ENCODE measurements at regions not wholly inside any gene's neighbourhood (a gene's known extent, or its start where the extent isn't known, plus 50 kb on each side); places are given as distances from the start of the nearest gene placed in this dataset.

DNA sequence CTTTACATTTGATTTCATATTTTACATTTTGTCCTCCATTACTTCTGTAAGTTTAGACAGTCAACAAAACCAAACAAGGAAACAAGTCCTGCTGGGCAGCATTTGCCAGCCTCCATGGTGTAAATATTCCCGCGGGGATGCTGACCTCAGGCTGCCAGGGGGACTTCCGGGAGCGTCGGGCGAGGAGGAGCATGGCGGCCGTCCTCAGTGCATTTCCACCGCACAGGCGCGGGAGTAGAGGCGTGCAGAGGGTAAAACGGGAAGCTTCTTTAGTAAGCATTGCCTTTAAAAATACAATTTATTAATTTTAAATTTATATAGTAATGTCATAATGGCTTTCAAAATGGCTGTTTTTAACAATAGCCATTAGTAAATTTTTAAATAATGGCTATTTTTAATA lies 385.3 kb upstream of the IRX4 start:
- H3K27me3 Mint-ChIP-seq (ENCODE audit: insufficient read depth, low read depth), result peaks cover 3% of the 10 kb centered on the region
- peaks cover 9% of the 10 kb centered on the region for H3K4me1 Mint-ChIP-seq
- Histone ChIP-seq H3K36me3 (no peaks in the 10 kb centered on the region), H3K4me1 (peaks cover 6% of the 10 kb centered on the region), H3K79me2 (ENCODE audit: low read depth) (no peaks in the 10 kb centered on the region), H3K4me2 (no peak overlapping the region), H3K4me3 (no peak overlapping the region), H2AFZ (replicated peaks) (no peak overlapping the region), H3K9me3 (ENCODE audit: low read depth) (no peaks in the 10 kb centered on the region), H4K20me1 (ENCODE audit: low read depth) (no peaks in the 10 kb centered on the region), H3K27ac (no peak overlapping the region), H3K9ac (no peak overlapping the region), H3K27me3 (no peaks in the 10 kb centered on the region), H3F3A (ENCODE audit: low read depth) (no peaks in the 10 kb centered on the region)
- H3K4me3 Mint-ChIP-seq, result no peak overlapping the region
- H3K36me3 Mint-ChIP-seq, result no peaks in the 10 kb centered on the region
- H3K27ac Mint-ChIP-seq, result no peak overlapping the region
- peaks cover 4% of the 10 kb centered on the region for H3K9me3 Mint-ChIP-seq
- TF ChIP-seq EZH2 (IDR thresholded peaks at IDR 0.05) (no peak), EZH2phosphoT487 (IDR thresholded peaks at IDR 0.05) (no peak)
- TF ChIP-seq, protein P1, sequence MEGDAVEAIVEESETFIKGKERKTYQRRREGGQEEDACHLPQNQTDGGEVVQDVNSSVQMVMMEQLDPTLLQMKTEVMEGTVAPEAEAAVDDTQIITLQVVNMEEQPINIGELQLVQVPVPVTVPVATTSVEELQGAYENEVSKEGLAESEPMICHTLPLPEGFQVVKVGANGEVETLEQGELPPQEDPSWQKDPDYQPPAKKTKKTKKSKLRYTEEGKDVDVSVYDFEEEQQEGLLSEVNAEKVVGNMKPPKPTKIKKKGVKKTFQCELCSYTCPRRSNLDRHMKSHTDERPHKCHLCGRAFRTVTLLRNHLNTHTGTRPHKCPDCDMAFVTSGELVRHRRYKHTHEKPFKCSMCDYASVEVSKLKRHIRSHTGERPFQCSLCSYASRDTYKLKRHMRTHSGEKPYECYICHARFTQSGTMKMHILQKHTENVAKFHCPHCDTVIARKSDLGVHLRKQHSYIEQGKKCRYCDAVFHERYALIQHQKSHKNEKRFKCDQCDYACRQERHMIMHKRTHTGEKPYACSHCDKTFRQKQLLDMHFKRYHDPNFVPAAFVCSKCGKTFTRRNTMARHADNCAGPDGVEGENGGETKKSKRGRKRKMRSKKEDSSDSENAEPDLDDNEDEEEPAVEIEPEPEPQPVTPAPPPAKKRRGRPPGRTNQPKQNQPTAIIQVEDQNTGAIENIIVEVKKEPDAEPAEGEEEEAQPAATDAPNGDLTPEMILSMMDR (IDR thresholded peaks at IDR 0.05), result no peak
- DNase-seq (ENCODE audit: low spot score), result no peak

DNA sequence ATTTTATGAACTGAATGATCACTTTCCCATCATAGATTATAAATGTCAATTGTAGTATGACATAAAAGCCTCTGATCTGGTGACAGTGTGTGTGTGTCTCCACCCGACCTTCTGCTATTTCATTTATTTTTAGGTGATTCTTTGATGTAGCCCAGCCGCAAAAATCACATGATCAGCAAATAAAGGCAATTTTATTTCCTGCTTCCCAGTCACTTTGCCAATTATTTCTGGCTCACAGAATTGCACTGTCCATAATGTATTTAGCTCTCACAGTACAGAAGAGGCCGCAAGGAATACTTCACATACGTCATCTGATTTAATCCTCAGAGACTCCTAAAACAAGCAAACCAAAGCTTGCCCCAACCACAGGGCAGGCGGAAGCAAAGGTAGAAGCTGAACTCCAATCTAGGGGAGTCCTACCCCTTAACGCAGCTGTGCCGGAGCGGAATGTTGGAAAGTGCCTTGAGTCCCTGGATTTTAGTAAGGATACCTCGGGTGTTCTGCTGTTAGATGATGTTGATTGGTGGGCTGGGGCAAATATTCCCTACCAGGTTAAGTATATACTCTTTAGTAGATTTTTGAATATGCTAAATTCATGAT lies 384.0 kb upstream of the IRX4 start:
- no peaks in the 10 kb centered on the region for H3K36me3 ChIP-seq
- Mint-ChIP-seq H3K4me3 (no peak overlapping the region), H3K27ac (no peak overlapping the region), H3K27me3 (ENCODE audit: insufficient read depth, low read depth) (peaks cover 5% of the 10 kb centered on the region), H3K9me3 (peaks cover 4% of the 10 kb centered on the region), H3K4me1 (peaks cover 8% of the 10 kb centered on the region), H3K36me3 (no peaks in the 10 kb centered on the region)
- no peaks in the 10 kb centered on the region for H3K27me3 ChIP-seq
- H3K9me3 ChIP-seq (ENCODE audit: low read depth), result no peaks in the 10 kb centered on the region
- no peaks in the 10 kb centered on the region for H3K79me2 ChIP-seq (ENCODE audit: low read depth)
- no peak overlapping the region for H3K27ac ChIP-seq
- H4K20me1 ChIP-seq (ENCODE audit: low read depth), result no peaks in the 10 kb centered on the region
- no peak for TF ChIP-seq EZH2 (IDR thresholded peaks at IDR 0.05)
- TF ChIP-seq, protein P1 (IDR thresholded peaks at IDR 0.05), result no peak
- no peak for TF ChIP-seq EZH2phosphoT487 (IDR thresholded peaks at IDR 0.05)
- DNase-seq (ENCODE audit: low spot score), result no peak
- no peak overlapping the region for H3K4me2 ChIP-seq
- no peak overlapping the region for H3K9ac ChIP-seq
- H2AFZ ChIP-seq (replicated peaks), result no peak overlapping the region
- no peak overlapping the region for H3K4me3 ChIP-seq
- H3F3A ChIP-seq (ENCODE audit: low read depth), result no peaks in the 10 kb centered on the region
- peaks cover 6% of the 10 kb centered on the region for H3K4me1 ChIP-seq

DNA sequence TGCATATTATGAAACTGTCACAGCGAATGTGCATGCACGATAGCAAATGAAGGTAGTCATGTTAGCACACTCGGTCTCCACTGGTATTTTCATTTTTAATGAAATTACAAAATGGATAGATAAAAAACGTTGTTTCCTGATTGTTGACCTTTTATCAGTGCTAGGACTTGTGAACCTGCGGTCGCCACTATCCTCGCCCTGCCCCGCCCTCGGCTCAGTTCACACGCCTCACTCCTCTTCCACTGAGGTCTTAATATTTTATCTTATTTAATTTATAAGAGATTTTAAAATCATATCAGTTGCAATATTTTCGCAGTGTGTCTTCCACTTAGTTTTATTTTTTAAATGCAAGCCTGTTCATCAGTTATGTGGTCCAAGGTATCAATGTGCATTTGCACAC lies 382.6 kb upstream of the IRX4 start:
- H3K4me3 ChIP-seq, result no peak overlapping the region
- H3F3A ChIP-seq (ENCODE audit: low read depth), result no peaks in the 10 kb centered on the region
- H2AFZ ChIP-seq (replicated peaks), result no peak overlapping the region
- H3K9me3 Mint-ChIP-seq, result peaks cover 4% of the 10 kb centered on the region
- no peak overlapping the region for H3K27ac Mint-ChIP-seq
- peaks cover 5% of the 10 kb centered on the region for H3K27me3 Mint-ChIP-seq (ENCODE audit: insufficient read depth, low read depth)
- no peak overlapping the region for H3K9ac ChIP-seq
- no peaks in the 10 kb centered on the region for H3K36me3 ChIP-seq
- no peak overlapping the region for H3K4me3 Mint-ChIP-seq
- DNase-seq (ENCODE audit: low spot score), result no peak
- TF ChIP-seq EZH2phosphoT487 (IDR thresholded peaks at IDR 0.05) (no peak), EZH2 (IDR thresholded peaks at IDR 0.05) (no peak)
- TF ChIP-seq, protein P1 (IDR thresholded peaks at IDR 0.05), result no peak
- peaks cover 8% of the 10 kb centered on the region for H3K4me1 Mint-ChIP-seq
- no peak overlapping the region for H3K27ac ChIP-seq
- peaks cover 6% of the 10 kb centered on the region for H3K4me1 ChIP-seq
- H3K36me3 Mint-ChIP-seq, result no peaks in the 10 kb centered on the region
- H3K4me2 ChIP-seq, result no peak overlapping the region
- H3K9me3 ChIP-seq (ENCODE audit: low read depth), result no peaks in the 10 kb centered on the region
- no peaks in the 10 kb centered on the region for H3K79me2 ChIP-seq (ENCODE audit: low read depth)
- no peaks in the 10 kb centered on the region for H4K20me1 ChIP-seq (ENCODE audit: low read depth)
- no peaks in the 10 kb centered on the region for H3K27me3 ChIP-seq

All from neural progenitor cell (in vitro differentiated cells).